ENCODE measurements at regions not wholly inside any gene's neighbourhood (a gene's known extent, or its start where the extent isn't known, plus 50 kb on each side); places are given as distances from the start of the nearest gene placed in this dataset.

- TF ChIP-seq CTCF (IDR thresholded peaks at IDR 0.05; ENCODE audit: low read depth, low read length), result no peak
- TF ChIP-seq POLR2A (IDR thresholded peaks at IDR 0.05; ENCODE audit: extremely low read depth, insufficient read length), result no peak
- no peak for TF ChIP-seq MAX (IDR thresholded peaks at IDR 0.05; ENCODE audit: low read depth, low read length)
- no peak for TF ChIP-seq MYC (IDR thresholded peaks at IDR 0.05; ENCODE audit: low read depth, low read length)
Measured at GRCh38 chr9:89777544-89777943, 172.7 kb downstream of the GADD45G start.
